SK-N-SH (cell line): ENCODE measurements at regions not wholly inside any gene's neighbourhood (a gene's known extent, or its start where the extent isn't known, plus 50 kb on each side); places are given as distances from the start of the nearest gene placed in this dataset.
A peak's percentile ranks its signal among the peaks of the same experiment; 100 is the strongest.

ENCODE experiments used
- CTCF ChIP-seq: fragments of 200-600 bp; sonication (generic); IDR thresholded peaks from 2 replicates; pipeline ENCODE4 v1.6.1; 2017; ENCODE audit warnings: antibody characterized with exemption, mild to moderate bottlenecking, moderate library complexity
- EP300 ChIP-seq, 2 experiments: IDR thresholded peaks; 2 replicates each; pipeline versions ENCODE4 v1.4.0 to v1.6.1; 2012; ENCODE audit warnings: borderline replicate concordance in 1 of 2, low read depth in 1 of 2, low read length in 1 of 2
- FOXJ3 ChIP-seq: sonication (generic); formaldehyde crosslinking; IDR thresholded peaks from 2 replicates; pipeline ENCODE4 v1.5.1; 2020; ENCODE audit warnings: mild to moderate bottlenecking, missing genetic modification reagents
- GABPA ChIP-seq: IDR thresholded peaks from 2 replicates; pipeline ENCODE4 v1.4.0; 2012; ENCODE audit warnings: low read depth, mild to moderate bottlenecking
- REST ChIP-seq: IDR thresholded peaks from 2 replicates; pipeline ENCODE4 v1.6.1; 2012; ENCODE audit warnings: mild to moderate bottlenecking, low read depth, low read length, moderate library complexity
- TEAD4 ChIP-seq: IDR thresholded peaks from 2 replicates; pipeline ENCODE4 v1.4.0; 2012; ENCODE audit warnings: mild to moderate bottlenecking, borderline replicate concordance; ENCODE audit not compliant: insufficient read depth
- TF ChIP-seq, protein P1 (sequence below): IDR thresholded peaks from 2 replicates; pipeline ENCODE4 v1.4.0; 2012; ENCODE audit warnings: low read depth, borderline replicate concordance

GRCh38 chrX:3548765-3549391, 164.6 kb downstream of the PRKX start:
- TF ChIP-seq, protein P1, sequence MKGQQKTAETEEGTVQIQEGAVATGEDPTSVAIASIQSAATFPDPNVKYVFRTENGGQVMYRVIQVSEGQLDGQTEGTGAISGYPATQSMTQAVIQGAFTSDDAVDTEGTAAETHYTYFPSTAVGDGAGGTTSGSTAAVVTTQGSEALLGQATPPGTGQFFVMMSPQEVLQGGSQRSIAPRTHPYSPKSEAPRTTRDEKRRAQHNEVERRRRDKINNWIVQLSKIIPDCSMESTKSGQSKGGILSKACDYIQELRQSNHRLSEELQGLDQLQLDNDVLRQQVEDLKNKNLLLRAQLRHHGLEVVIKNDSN: no peak
- TF ChIP-seq EP300 (IDR thresholded peaks at IDR 0.05; ENCODE audit: borderline replicate concordance in 1 of 2, low read depth in 1 of 2, low read length in 1 of 2): no peak
- TF ChIP-seq CTCF: peak; percentile 56
- no peak for TF ChIP-seq GABPA
- no peak for TF ChIP-seq REST
- no peak for TF ChIP-seq TEAD4
- no peak for TF ChIP-seq FOXJ3 (CRISPR knock-in tag)
